ENCODE measurements at regions not wholly inside any gene's neighbourhood (a gene's known extent, or its start where the extent isn't known, plus 50 kb on each side); places are given as distances from the start of the nearest gene placed in this dataset.

- TF ChIP-seq CTCF (IDR thresholded peaks at IDR 0.05; ENCODE audit: extremely low read depth, insufficient read depth, missing control alignments) = no peak
- DNase-seq (ENCODE audit: low spot score) = no peak
- in situ Hi-C loops (cut with MboI; ENCODE audit: low pct_unique_long_range_greater_than_20kb, low sequenced_read_pairs, unreplicated experiment) = no loop called here
Measured at GRCh38 chr19:30629086-30629485, 256.9 kb downstream of the ZNF536 start.

- in situ Hi-C loops (cut with MboI; ENCODE audit: low pct_unique_long_range_greater_than_20kb, low sequenced_read_pairs, unreplicated experiment) = no loop called here
- no peak for TF ChIP-seq CTCF (IDR thresholded peaks at IDR 0.05; ENCODE audit: extremely low read depth, insufficient read depth, missing control alignments)
Measured at GRCh38 chr19:30626626-30626966, 254.4 kb downstream of the ZNF536 start.

DNA sequence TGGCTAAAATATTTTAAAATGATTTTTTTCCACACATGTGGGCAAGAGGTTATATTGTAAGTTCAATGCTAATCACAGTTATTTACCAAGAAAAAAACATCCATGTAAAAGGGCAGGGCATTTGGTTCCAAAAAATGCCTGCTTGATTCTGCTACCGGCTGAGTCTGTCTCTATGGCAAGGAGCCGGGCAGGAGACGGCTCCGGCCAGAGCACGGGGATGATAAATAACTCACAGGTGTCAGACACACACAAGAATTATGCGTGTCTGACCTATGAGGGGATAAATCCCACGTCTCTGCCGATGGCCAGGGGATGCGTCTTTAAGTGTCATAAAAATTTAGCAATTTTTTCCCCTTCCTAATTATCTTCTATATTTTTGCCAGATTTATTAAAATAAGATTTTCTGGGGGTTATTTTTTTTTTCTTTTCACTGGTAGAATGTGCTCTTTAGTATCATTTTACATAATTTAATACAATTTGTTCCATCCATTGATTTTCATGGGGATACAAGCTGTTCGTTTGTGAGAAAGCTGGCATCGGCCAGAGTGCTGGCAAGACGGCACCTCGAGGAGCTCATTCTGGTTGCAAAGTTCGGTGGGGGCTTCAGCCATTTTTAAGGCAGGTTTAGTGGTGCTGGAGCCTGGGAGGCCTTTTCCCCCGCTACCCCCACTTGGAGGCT, 253.9 kb downstream of the ZNF536 start:
- no peak for TF ChIP-seq CTCF (IDR thresholded peaks at IDR 0.05; ENCODE audit: extremely low read depth, insufficient read depth, missing control alignments)
- DNase-seq (ENCODE audit: low spot score) = no peak
- in situ Hi-C loops (cut with MboI; ENCODE audit: low pct_unique_long_range_greater_than_20kb, low sequenced_read_pairs, unreplicated experiment) = no loop called here

More at GRCh38 chr19:30626626-30626966, 254.4 kb downstream of the ZNF536 start:
- DNase-seq (ENCODE audit: low spot score) = no peak

- TF ChIP-seq CTCF (IDR thresholded peaks at IDR 0.05; ENCODE audit: extremely low read depth, insufficient read depth, missing control alignments) = no peak
- no peak for DNase-seq (ENCODE audit: low spot score)
- in situ Hi-C loops (cut with MboI; ENCODE audit: low pct_unique_long_range_greater_than_20kb, low sequenced_read_pairs, unreplicated experiment) = no loop called here
Measured at GRCh38 chr19:30622276-30622675, 250.1 kb downstream of the ZNF536 start.

- in situ Hi-C loops (cut with MboI; ENCODE audit: low pct_unique_long_range_greater_than_20kb, low sequenced_read_pairs, unreplicated experiment) = no loop called here
- no peak for DNase-seq (ENCODE audit: low spot score)
Measured at GRCh38 chr19:30621326-30621920, 249.2 kb downstream of the ZNF536 start.

DNA sequence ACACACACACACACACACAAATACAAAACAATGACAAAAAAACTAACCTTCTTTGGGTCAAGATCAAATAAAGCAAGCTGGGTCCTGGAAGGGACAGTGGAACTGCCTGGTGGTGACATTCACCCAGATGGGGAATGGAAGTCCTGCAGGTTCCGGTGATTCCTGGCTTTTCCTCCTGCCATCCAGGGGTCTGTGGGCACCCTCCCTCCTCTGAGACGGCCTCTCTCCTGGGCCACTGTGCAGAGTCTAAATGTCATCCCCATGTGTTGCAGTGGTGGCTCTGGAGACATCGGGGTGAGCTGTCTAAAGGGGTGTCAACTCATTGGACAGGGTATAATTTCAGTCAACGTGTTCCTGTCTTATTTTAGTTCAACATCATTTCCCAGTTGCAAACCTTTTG, 248.2 kb downstream of the ZNF536 start:
- no peak for TF ChIP-seq CTCF (IDR thresholded peaks at IDR 0.05; ENCODE audit: extremely low read depth, insufficient read depth, missing control alignments)
- in situ Hi-C loops (cut with MboI; ENCODE audit: low pct_unique_long_range_greater_than_20kb, low sequenced_read_pairs, unreplicated experiment) = no loop called here
- no peak for DNase-seq (ENCODE audit: low spot score)

More at GRCh38 chr19:30621326-30621920, 249.2 kb downstream of the ZNF536 start:
- TF ChIP-seq CTCF (IDR thresholded peaks at IDR 0.05; ENCODE audit: extremely low read depth, insufficient read depth, missing control alignments) = no peak
